ENCODE measurements at regions not wholly inside any gene's neighbourhood (a gene's known extent, or its start where the extent isn't known, plus 50 kb on each side); places are given as distances from the start of the nearest gene placed in this dataset.
"Not testable (repeated sequence)": the region's sequence is repeated elsewhere in the genome, so short reads cannot be mapped to it uniquely, and the experiment has no call there.

- no peak for DNase-seq
Measured at GRCh38 chr14:101250336-101250947, 310.9 kb upstream of the DIO3 start.

GRCh38 chr14:101250948-101251811 lies 310.1 kb upstream of the DIO3 start:
- DNase-seq = no peak

GRCh38 chr14:101251812-101252442 lies 309.4 kb upstream of the DIO3 start:
- no peak for DNase-seq

GRCh38 chr14:101252443-101253214 lies 308.7 kb upstream of the DIO3 start:
- no peak for DNase-seq

- DNase-seq = no peak
Measured at GRCh38 chr14:101253948-101254347, 307.3 kb upstream of the DIO3 start.

- DNase-seq = no peak
Measured at GRCh38 chr14:101254805-101255764, 306.2 kb upstream of the DIO3 start.

GRCh38 chr14:101255765-101256125 lies 305.6 kb upstream of the DIO3 start:
- DNase-seq = no peak

- no peak for DNase-seq
Measured at GRCh38 chr14:101256266-101256665, 305.0 kb upstream of the DIO3 start.

GRCh38 chr14:101257551-101257950 lies 303.7 kb upstream of the DIO3 start:
- no peak for DNase-seq

GRCh38 chr14:101259748-101260147 lies 301.5 kb upstream of the DIO3 start:
- no peak for DNase-seq

- not testable (repeated sequence) for DNase-seq
Measured at GRCh38 chr14:101266441-101266840, 294.9 kb upstream of the DIO3 start.

GRCh38 chr14:101273091-101273490 lies 288.2 kb upstream of the DIO3 start:
- DNase-seq = no peak

GRCh38 chr14:101276309-101277091 lies 284.8 kb upstream of the DIO3 start:
- DNase-seq = no peak

GRCh38 chr14:101282418-101282817 lies 278.9 kb upstream of the DIO3 start:
- DNase-seq = no peak

GRCh38 chr14:101284711-101285110 lies 276.6 kb upstream of the DIO3 start:
- DNase-seq = no peak

GRCh38 chr14:101286271-101287018 lies 274.9 kb upstream of the DIO3 start:
- no peak for DNase-seq

- no peak for DNase-seq
Measured at GRCh38 chr14:101288436-101289229, 272.7 kb upstream of the DIO3 start.

GRCh38 chr14:101289230-101289690 lies 272.0 kb upstream of the DIO3 start:
- no peak for DNase-seq

GRCh38 chr14:101289911-101290310 lies 271.4 kb upstream of the DIO3 start:
- DNase-seq = no peak

All from fibroblast of skin of back (primary cell).